HL-60 (cell line): ENCODE measurements at regions not wholly inside any gene's neighbourhood (a gene's known extent, or its start where the extent isn't known, plus 50 kb on each side); places are given as distances from the start of the nearest gene placed in this dataset.

Experiments used
- POLR2AphosphoS5 ChIP-seq: IDR thresholded peaks from 2 replicates; pipeline ENCODE4 v1.6.1; 2012; ENCODE audit warnings: low read depth
- TF ChIP-seq, protein P1 (sequence below): IDR thresholded peaks from one replicate; pipeline ENCODE4 v1.5.1; 2011; ENCODE audit warnings: low read length, control low read depth, inconsistent platforms; ENCODE audit not compliant: insufficient read depth
- TF ChIP-seq, protein P2 (sequence below): IDR thresholded peaks from 2 replicates; pipeline ENCODE4 v1.6.1; 2012; ENCODE audit warnings: low read depth; ENCODE audit not compliant: insufficient replicate concordance

DNA sequence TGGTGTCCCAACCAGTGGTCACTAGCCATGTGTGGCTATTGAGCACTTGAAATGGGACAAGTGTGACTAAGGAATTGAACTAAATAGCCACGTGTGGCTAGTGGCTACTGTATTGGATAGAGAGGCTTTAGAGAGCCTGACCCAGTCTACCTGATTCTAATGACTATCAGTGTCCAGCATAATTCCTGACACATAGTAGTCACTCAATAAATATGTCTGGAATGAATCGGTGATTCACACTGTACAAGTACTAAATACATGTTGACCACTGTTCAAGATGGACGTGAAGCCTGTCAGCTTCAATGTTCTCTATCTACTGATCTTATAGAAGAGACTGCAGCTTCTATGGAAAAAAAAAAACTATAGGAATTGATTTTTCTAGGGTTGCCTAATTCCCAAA lies 57.7 kb upstream of the MAST4 start:
- TF ChIP-seq, protein P1, sequence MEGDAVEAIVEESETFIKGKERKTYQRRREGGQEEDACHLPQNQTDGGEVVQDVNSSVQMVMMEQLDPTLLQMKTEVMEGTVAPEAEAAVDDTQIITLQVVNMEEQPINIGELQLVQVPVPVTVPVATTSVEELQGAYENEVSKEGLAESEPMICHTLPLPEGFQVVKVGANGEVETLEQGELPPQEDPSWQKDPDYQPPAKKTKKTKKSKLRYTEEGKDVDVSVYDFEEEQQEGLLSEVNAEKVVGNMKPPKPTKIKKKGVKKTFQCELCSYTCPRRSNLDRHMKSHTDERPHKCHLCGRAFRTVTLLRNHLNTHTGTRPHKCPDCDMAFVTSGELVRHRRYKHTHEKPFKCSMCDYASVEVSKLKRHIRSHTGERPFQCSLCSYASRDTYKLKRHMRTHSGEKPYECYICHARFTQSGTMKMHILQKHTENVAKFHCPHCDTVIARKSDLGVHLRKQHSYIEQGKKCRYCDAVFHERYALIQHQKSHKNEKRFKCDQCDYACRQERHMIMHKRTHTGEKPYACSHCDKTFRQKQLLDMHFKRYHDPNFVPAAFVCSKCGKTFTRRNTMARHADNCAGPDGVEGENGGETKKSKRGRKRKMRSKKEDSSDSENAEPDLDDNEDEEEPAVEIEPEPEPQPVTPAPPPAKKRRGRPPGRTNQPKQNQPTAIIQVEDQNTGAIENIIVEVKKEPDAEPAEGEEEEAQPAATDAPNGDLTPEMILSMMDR = no peak
- TF ChIP-seq, protein P2, sequence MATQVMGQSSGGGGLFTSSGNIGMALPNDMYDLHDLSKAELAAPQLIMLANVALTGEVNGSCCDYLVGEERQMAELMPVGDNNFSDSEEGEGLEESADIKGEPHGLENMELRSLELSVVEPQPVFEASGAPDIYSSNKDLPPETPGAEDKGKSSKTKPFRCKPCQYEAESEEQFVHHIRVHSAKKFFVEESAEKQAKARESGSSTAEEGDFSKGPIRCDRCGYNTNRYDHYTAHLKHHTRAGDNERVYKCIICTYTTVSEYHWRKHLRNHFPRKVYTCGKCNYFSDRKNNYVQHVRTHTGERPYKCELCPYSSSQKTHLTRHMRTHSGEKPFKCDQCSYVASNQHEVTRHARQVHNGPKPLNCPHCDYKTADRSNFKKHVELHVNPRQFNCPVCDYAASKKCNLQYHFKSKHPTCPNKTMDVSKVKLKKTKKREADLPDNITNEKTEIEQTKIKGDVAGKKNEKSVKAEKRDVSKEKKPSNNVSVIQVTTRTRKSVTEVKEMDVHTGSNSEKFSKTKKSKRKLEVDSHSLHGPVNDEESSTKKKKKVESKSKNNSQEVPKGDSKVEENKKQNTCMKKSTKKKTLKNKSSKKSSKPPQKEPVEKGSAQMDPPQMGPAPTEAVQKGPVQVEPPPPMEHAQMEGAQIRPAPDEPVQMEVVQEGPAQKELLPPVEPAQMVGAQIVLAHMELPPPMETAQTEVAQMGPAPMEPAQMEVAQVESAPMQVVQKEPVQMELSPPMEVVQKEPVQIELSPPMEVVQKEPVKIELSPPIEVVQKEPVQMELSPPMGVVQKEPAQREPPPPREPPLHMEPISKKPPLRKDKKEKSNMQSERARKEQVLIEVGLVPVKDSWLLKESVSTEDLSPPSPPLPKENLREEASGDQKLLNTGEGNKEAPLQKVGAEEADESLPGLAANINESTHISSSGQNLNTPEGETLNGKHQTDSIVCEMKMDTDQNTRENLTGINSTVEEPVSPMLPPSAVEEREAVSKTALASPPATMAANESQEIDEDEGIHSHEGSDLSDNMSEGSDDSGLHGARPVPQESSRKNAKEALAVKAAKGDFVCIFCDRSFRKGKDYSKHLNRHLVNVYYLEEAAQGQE = no peak
- no peak for TF ChIP-seq POLR2AphosphoS5
